ENCODE measurements at regions not wholly inside any gene's neighbourhood (a gene's known extent, or its start where the extent isn't known, plus 50 kb on each side); places are given as distances from the start of the nearest gene placed in this dataset.

GRCh38 chr20:25135031-25135430 is 53.1 kb upstream of the VSX1 start:
- DNase-seq (ENCODE audit: low spot score) = no peak

DNA sequence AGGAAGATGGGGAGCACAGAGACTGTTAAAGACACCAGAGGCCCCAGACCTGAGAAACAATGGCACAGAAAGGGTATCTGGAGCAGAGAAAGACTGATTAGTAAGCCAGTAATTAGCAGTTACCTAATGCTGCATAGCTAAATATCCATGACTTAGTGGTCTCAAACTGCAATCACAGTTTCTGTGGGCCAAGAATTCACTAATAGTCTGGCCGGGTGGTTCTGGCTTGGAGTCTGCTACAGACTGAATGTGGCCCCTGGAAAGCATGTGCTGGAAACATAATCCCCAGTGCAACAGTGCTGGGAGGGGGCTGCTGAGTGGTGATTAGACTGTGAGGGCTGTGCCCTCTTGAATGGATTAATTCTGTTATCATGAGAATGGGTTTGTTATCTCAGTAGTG is 54.1 kb upstream of the VSX1 start:
- no peak for DNase-seq (ENCODE audit: low spot score)

DNA sequence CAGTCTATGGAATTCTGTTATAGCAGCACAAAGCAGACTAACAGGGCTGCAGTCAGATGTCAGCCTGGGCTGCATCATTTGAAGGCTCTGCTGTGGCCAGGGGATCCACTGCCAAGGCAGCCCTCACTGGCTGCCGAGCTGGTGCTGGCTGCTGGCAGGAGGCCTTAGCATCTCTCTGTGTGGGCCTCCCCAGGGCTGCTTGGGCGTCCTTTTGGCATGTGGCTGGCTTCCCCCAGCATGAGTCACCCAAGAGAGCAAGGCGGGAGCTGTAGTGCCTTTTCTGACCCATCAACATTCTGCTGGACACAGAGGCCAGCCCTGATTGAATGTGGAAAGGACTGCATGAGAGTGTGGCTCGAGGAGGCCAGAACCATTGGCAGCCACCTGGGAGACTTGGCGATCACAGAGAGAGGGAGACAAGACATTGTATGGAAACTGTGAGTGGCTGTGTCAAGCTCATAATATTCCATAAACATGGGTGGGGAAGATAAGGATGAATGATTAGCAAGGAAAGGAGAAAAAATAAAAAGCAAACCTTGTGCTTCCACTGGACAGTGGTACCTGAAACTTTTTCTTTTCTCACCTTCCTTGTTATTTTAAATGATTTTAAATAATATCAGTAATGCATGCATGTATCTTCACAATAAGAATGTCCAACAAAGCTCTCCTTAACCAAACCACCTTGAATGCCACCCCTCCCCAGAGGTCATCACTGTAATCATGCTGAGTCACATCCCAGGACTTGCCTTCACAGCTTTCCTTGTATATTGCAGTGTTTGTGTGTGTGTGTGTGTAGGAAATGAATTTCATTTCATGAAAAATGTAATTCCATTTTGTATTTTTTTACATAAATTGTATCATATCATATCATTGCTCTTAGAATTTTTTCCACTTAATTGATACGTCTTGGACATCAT is 55.0 kb upstream of the VSX1 start:
- DNase-seq (ENCODE audit: low spot score) = peak; percentile 93

GRCh38 chr20:25139029-25139705 is 56.3 kb upstream of the ENTPD6 start:
- DNase-seq (ENCODE audit: low spot score) = no peak

DNA sequence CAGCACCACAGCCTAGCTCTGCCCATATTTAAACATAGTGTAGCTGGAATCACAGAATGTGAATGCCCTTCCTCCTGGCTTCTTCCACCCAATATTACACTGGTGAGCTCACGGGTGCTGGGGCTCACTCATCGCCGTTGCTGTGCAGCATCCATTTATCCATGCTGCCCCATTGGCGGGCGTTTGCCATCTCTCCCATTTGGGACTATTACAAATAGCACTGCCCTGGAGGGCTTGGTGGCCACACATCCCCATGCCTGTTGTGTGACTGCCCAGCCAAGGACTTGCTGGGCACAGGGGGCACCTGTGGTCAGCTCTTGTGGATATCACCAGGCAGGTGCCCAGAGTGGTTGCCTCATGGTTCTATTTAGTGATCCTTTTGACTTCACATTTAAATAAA is 54.5 kb upstream of the ENTPD6 start:
- no peak for DNase-seq (ENCODE audit: low spot score)

- DNase-seq (ENCODE audit: low spot score) = no peak
Observed at GRCh38 chr20:25142435-25142834, 53.1 kb upstream of the ENTPD6 start.

- no peak for DNase-seq (ENCODE audit: low spot score)
Observed at GRCh38 chr20:25145131-25145530, 50.4 kb upstream of the ENTPD6 start.

All from hepatic stellate cell (primary cell).